ENCODE measurements at regions not wholly inside any gene's neighbourhood (a gene's known extent, or its start where the extent isn't known, plus 50 kb on each side); places are given as distances from the start of the nearest gene placed in this dataset.
"Not testable (repeated sequence)": the region's sequence is repeated elsewhere in the genome, so short reads cannot be mapped to it uniquely, and the experiment has no call there.

DNA sequence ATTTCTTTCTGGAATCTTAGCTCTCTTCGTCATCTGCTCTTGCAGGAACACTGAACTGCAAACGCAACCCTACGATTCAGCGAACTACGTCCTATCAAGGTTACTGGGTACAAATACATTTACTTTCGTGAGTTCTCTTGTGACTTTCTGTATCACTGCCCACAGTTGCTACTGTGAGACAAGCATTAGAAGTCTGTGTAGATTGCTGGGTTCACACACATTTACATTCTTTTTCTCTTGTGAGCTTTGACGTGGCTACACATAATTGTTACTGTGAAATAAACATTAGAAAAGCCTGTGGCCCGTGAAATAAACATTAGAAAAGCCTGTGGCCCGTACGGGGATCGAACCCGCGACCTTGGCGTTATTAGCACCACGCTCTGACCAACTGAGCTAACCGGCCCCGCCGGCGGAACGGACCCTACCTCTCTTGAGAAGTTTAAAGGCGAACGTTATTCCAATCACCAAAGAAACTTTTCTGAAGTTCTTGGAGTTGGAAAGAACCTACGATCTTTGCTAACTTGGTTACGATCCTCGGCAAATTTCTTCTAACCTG lies 61.2 kb upstream of the ZNF322 start:
- not testable (repeated sequence) for H3K9ac ChIP-seq (ENCODE audit: low read length); H3K36me3 ChIP-seq (ENCODE audit: control insufficient read depth, insufficient read depth, low read length, severe bottlenecking); DNase-seq (ENCODE audit: low read depth); H3K9me3 ChIP-seq (ENCODE audit: control insufficient read depth, low read length); H3K27me3 ChIP-seq (replicated peaks; ENCODE audit: control insufficient read depth, insufficient read depth, low read length); H3K4me3 ChIP-seq (ENCODE audit: low read length); H3K4me1 ChIP-seq (ENCODE audit: control insufficient read depth, insufficient read depth, low read length)

DNA sequence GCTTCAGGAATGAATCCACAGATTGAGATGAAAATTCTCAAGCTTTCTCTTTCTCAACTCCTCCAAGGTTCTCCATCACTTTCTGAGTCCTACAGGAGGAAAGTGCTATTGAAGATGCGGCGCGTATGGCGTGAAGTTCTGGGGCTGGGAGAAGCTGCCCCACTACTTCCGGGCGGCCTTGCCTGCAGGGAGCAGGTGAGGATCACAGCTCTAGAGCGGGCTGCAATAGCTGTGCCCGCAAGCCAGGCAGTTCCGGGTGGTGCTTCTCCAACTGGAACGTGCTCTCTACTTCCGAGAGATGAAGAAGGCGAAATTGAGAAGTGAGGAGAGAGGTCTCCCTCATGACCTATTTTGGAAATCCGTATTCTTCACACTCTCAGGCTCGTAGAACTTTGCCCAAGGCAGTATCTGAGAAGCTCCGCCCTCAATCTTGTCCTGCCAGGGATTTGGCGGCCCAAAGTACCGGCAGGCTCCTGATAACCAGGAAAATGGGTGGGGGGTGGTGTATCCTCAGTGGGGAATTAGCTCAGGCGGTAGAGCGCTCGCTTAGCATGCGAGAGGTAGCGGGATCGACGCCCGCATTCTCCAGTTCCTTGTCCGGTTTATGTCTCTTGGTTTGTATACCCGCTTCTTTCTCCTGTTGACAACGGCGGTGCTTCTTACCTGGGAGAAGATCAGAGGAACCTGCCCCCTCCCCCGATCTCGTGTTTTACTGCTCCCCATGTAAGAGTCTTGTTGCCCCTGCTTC lies 70.6 kb upstream of the ZNF322 start:
- H3K27me3 ChIP-seq (replicated peaks; ENCODE audit: control insufficient read depth, insufficient read depth, low read length); H3K36me3 ChIP-seq (ENCODE audit: control insufficient read depth, insufficient read depth, low read length, severe bottlenecking); H3K4me3 ChIP-seq (ENCODE audit: low read length); H3K9ac ChIP-seq (ENCODE audit: low read length); DNase-seq (ENCODE audit: low read depth); H3K4me1 ChIP-seq (ENCODE audit: control insufficient read depth, insufficient read depth, low read length); H3K9me3 ChIP-seq (ENCODE audit: control insufficient read depth, low read length): not testable (repeated sequence)

DNA sequence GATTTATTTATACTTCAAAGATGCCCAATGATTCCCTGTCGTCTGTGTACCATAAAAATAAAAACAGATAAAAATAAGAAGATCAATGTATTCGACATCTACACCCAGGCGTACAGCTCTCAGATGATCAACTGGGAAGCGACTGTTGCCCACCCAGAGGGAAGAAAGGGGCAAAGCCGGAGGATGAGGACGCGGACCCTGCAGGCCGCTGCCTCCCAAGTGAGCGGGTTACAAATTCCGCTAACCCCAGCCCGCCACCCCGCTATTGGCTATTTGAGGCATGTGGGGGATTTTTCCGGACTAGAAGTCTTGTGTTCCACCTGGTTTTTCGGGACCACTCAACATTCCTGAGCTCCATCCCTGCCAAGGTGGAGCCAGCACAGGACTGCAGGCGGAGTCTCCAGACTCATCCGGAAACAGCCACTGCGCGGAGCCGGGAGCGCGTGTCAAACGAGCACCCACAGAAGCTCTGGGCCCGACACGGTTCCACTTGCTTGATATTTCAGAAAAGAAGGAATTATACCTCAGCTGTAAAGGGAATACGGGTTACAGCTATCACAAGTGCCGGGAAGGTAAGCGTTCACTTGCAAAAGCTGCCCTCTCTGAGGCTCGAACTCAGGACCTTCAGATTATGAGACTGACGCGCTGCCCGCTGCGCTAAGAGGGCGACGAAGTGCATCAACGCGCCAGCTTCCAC lies 75.4 kb upstream of the ZNF322 start:
- H3K36me3 ChIP-seq (ENCODE audit: control insufficient read depth, insufficient read depth, low read length, severe bottlenecking); H3K27me3 ChIP-seq (replicated peaks; ENCODE audit: control insufficient read depth, insufficient read depth, low read length); H3K9ac ChIP-seq (ENCODE audit: low read length); DNase-seq (ENCODE audit: low read depth); H3K9me3 ChIP-seq (ENCODE audit: control insufficient read depth, low read length); H3K4me3 ChIP-seq (ENCODE audit: low read length); H3K4me1 ChIP-seq (ENCODE audit: control insufficient read depth, insufficient read depth, low read length): not testable (repeated sequence)

- Histone ChIP-seq H3K27me3 (replicated peaks; ENCODE audit: control insufficient read depth, insufficient read depth, low read length) (no peaks in the 10 kb centered on the region), H3K9me3 (ENCODE audit: control insufficient read depth, low read length) (no peaks in the 10 kb centered on the region), H3K4me1 (ENCODE audit: control insufficient read depth, insufficient read depth, low read length) (peaks cover 12% of the 10 kb centered on the region), H3K36me3 (ENCODE audit: control insufficient read depth, insufficient read depth, low read length, severe bottlenecking) (no peaks in the 10 kb centered on the region), H3K9ac (ENCODE audit: low read length) (no peak overlapping the region), H3K4me3 (ENCODE audit: low read length) (no peak overlapping the region)
- no peak for DNase-seq (ENCODE audit: low read depth)
These were observed 80.3 kb upstream of the ZNF322 start for GRCh38 chr6:26739811-26740210.

DNA sequence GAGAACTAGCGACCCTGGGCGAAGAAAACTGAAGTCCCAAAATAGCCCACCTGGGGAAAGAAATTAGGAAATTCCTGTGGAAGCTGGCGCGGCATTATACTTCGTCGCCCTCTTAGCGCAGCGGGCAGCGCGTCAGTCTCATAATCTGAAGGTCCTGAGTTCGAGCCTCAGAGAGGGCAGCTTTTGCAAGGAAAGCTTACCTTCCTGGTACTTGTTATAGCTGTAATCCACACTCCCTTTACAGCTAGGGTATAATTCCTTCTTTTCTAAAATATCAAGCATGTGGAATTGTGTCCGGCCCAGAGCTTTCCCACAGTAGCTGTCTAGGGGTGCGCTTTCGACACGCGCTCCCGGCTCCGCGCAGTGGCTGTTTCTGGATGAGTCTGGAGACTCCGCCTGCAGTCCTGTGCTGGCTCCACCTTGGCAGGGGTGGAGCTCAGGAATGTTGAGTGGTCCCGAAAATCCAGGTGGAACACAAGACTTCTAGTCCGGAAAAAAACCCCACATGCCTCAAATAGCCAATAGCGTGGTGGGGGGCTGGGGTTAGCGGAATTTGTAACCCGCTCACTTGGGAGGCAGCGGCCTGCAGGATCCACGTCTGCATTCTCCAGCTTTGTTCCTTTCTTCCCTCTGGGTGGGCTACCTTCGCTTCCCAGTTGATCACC lies 83.7 kb upstream of the ZNF322 start:
- Histone ChIP-seq H3K4me3 (ENCODE audit: low read length) (peak overlapping the region; percentile 58), H3K9me3 (ENCODE audit: control insufficient read depth, low read length) (no peaks in the 10 kb centered on the region), H3K4me1 (ENCODE audit: control insufficient read depth, insufficient read depth, low read length) (peaks cover 12% of the 10 kb centered on the region), H3K9ac (ENCODE audit: low read length) (no peak overlapping the region), H3K27me3 (replicated peaks; ENCODE audit: control insufficient read depth, insufficient read depth, low read length) (peaks cover 7% of the 10 kb centered on the region), H3K36me3 (ENCODE audit: control insufficient read depth, insufficient read depth, low read length, severe bottlenecking) (no peaks in the 10 kb centered on the region)
- peak; percentile 51 for DNase-seq (ENCODE audit: low read depth)

DNA sequence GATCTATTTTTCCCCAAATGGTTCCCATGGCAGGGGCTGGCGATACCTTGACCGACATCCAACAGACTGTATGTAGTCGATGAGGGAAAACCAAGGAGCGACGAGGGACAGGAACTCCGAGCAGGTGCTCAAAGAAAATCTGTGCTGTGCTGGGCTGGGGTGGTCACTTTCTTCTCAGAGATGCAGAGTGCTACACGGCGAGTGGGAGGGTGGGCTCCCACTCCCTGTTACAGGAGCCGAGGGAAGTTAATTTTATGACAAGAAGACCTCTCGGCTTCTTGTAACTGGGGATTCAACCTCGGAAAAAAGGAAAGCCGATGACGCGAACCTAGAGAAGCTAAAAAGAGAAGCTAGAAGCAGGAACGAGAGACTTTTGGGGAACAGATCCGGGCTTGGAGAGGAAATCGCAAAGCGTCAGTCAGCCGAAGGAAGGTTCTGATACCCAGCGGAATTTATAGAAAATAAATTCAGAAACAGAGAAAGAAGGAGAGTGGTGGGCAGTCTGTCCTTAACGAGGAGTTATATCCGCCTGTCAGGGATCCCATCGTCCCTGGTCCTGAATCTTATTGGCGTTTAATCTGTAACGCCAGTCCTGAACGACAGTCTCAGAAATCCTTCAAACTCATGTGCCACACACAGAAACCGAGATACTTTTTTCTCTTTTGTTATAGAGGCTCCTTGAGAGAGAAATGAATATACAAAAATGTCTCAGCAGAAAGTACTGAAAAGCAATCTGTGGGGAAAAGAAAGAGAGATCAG lies 84.6 kb upstream of the ZNF322 start:
- no peaks in the 10 kb centered on the region for H3K9me3 ChIP-seq (ENCODE audit: control insufficient read depth, low read length)
- H3K4me3 ChIP-seq (ENCODE audit: low read length), result peak overlapping the region; percentile 58
- peaks cover 12% of the 10 kb centered on the region for H3K4me1 ChIP-seq (ENCODE audit: control insufficient read depth, insufficient read depth, low read length)
- H3K27me3 ChIP-seq (replicated peaks; ENCODE audit: control insufficient read depth, insufficient read depth, low read length), result peaks cover 9% of the 10 kb centered on the region
- no peaks in the 10 kb centered on the region for H3K36me3 ChIP-seq (ENCODE audit: control insufficient read depth, insufficient read depth, low read length, severe bottlenecking)
- DNase-seq (ENCODE audit: low read depth), result peak; percentile 34
- no peak overlapping the region for H3K9ac ChIP-seq (ENCODE audit: low read length)

GRCh38 chr6:26744837-26745282 lies 85.3 kb upstream of the ZNF322 start:
- not testable (repeated sequence) for H3K9me3 ChIP-seq (ENCODE audit: control insufficient read depth, low read length); H3K9ac ChIP-seq (ENCODE audit: low read length); DNase-seq (ENCODE audit: low read depth); H3K4me3 ChIP-seq (ENCODE audit: low read length); H3K36me3 ChIP-seq (ENCODE audit: control insufficient read depth, insufficient read depth, low read length, severe bottlenecking); H3K27me3 ChIP-seq (replicated peaks; ENCODE audit: control insufficient read depth, insufficient read depth, low read length)
- peaks cover 12% of the 10 kb centered on the region for H3K4me1 ChIP-seq (ENCODE audit: control insufficient read depth, insufficient read depth, low read length)

GRCh38 chr6:26745964-26746363 lies 86.4 kb upstream of the ZNF322 start:
- not testable (repeated sequence) for H3K36me3 ChIP-seq (ENCODE audit: control insufficient read depth, insufficient read depth, low read length, severe bottlenecking); H3K9ac ChIP-seq (ENCODE audit: low read length); DNase-seq (ENCODE audit: low read depth); H3K9me3 ChIP-seq (ENCODE audit: control insufficient read depth, low read length); H3K27me3 ChIP-seq (replicated peaks; ENCODE audit: control insufficient read depth, insufficient read depth, low read length); H3K4me3 ChIP-seq (ENCODE audit: low read length)
- H3K4me1 ChIP-seq (ENCODE audit: control insufficient read depth, insufficient read depth, low read length), result peaks cover 12% of the 10 kb centered on the region

- H3K36me3 ChIP-seq (ENCODE audit: control insufficient read depth, insufficient read depth, low read length, severe bottlenecking); H3K9ac ChIP-seq (ENCODE audit: low read length); H3K4me1 ChIP-seq (ENCODE audit: control insufficient read depth, insufficient read depth, low read length); H3K9me3 ChIP-seq (ENCODE audit: control insufficient read depth, low read length); DNase-seq (ENCODE audit: low read depth); H3K4me3 ChIP-seq (ENCODE audit: low read length): not testable (repeated sequence)
- H3K27me3 ChIP-seq (replicated peaks; ENCODE audit: control insufficient read depth, insufficient read depth, low read length), result peaks cover 12% of the 10 kb centered on the region
These were observed 89.7 kb upstream of the ZNF322 start for GRCh38 chr6:26749126-26749758.

DNA sequence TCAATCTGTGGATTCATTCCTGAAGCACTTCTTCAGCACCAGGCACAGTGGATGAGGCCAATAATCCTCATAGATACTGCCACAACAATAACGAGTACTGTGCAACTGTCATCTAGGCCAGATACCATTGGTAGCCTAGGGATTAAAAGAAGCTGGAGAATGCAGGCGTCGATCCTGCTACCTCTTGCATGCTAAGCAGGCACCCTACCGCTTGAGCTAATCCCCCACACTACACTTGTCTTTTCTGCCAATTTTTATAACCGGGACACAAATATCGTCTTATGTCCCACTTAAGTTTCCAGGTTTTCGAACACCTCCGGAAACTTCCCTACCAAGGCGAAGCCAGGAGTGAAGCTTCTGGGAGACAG lies 90.2 kb upstream of the ZNF322 start:
- not testable (repeated sequence) for H3K4me3 ChIP-seq (ENCODE audit: low read length); H3K4me1 ChIP-seq (ENCODE audit: control insufficient read depth, insufficient read depth, low read length); H3K9ac ChIP-seq (ENCODE audit: low read length); DNase-seq (ENCODE audit: low read depth); H3K9me3 ChIP-seq (ENCODE audit: control insufficient read depth, low read length); H3K36me3 ChIP-seq (ENCODE audit: control insufficient read depth, insufficient read depth, low read length, severe bottlenecking)
- peaks cover 17% of the 10 kb centered on the region for H3K27me3 ChIP-seq (replicated peaks; ENCODE audit: control insufficient read depth, insufficient read depth, low read length)

Data from adipocyte (in vitro differentiated cells).